NCI-H2081 (cell line): ENCODE measurements at regions not wholly inside any gene's neighbourhood (a gene's known extent, or its start where the extent isn't known, plus 50 kb on each side); places are given as distances from the start of the nearest gene placed in this dataset.
"Not testable (repeated sequence)": the region's sequence is repeated elsewhere in the genome, so short reads cannot be mapped to it uniquely, and the experiment has no call there.

Experiments used
- DNase-seq, 2 experiments: peaks; one replicate each; lab custom pipeline; 2025; lab: John Stamatoyannopoulos, UW

DNA sequence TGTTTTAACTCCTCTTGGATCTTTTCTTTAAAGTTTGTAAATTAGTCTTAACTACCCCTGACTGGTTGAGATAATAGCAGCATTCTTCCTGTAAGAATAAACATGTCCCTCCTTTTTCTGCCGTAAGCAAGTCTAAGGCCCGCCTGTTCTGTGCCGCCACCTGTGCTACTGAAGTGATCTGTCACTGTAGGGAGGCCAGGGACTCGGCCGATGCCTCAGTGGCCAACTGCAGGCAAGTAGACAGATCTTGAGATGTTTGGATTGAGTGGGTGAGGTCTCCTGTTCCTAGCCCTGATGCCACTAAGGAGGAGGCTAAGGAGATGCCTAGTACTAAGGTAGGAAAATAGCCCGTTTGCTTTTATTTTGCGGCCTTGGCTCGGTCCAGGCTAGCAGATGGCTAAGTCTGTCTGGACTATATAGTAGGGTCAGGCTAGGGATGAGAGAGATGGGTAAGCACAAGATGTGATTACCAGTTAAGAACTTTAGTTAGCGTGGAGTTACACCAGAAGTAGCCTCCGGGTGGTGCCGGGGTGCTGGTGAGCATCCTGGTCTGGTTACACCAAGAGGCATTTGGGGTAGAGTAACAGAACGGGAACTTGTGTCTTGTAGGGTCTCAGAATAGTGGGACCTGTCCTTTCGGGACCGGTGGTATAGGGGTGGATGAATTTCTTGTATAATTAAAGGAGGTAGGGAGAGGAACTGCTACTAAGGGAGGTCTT lies 584.2 kb downstream of the SUCLG1 start:
- no peak for DNase-seq

GRCh38 chr2:83874066-83874465 lies 585.0 kb downstream of the SUCLG1 start:
- no peak for DNase-seq

- DNase-seq: no peak
Observed at GRCh38 chr2:83873110-83873509, 586.0 kb downstream of the SUCLG1 start.

DNA sequence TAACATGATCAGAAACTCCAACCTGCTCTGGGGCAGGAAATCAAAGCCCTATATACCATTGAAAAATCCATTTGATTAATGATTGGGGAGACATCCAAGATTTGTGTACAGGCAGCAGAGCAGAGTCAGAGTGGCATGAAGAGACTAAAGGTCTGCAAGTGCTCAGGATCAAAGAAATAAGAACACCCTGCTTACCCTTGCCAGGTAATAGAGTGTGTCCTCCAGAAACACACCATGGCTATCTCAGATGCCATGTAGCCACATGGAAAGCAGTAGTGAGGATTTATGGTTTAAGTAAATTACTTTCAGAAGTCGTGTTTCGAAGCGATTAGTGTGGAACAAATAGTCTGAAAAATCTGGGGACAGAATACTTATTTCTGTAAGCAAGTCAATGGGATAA lies 592.9 kb downstream of the SUCLG1 start:
- DNase-seq: no peak

DNA sequence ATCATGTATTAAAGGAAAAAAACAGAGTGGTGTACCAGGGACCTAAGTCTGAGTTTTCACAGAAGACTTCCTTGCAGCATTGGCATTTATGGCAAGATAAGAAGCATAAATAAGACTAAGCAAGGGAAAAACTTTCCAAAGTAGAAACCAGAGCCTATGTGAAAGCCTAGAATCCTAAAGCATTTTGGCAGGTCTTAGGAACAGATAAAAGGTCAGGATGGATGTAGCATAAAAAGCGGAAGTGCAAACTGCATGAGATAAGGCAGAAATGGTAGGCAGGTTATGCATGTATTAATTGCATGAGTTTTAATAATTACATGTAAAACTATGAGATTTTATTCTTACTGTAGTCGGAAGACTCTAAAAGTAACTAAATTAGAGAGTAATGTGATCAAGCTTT lies 596.5 kb downstream of the SUCLG1 start:
- DNase-seq: no peak

DNA sequence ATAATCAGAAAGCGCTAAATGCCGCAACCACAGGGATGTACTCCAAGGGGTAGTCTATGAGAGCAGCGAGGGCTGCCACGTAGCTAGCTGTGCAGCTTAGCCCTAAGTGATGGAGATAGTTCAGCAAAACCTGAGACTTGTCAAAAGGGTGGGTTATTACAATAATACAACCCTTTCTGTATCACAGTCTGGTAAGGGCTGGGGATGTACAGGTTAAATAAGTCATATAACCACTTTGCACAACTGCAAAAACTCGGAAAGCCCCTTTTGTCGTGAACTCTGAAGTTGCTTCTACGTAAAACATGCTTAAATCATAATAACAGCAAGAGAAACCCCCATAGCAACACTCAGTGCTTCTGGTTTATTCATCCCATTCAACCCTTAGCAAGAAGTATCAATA lies 598.8 kb downstream of the SUCLG1 start:
- no peak for DNase-seq

DNA sequence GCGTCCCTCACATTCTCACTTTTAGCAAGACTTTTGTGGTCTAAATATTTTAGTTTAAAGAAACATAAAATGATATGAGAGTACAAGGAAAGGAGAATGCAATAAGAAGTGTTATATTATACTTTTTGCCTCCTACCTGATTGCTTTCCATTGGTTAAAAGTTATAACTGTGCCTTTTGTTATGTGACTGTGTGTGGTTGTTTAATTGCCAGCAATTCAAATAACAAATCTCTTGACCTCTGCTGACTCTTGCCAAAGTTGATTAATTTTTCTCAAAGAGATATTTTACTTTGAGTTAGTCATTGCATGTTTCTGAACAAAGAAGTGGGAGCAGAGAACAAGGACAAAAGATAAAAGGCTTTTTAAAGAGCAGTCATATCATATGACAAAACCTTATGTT lies 599.5 kb downstream of the SUCLG1 start:
- no peak for DNase-seq

- DNase-seq: no peak
Observed at GRCh38 chr2:83851066-83851465, 608.0 kb downstream of the SUCLG1 start.

GRCh38 chr2:83850071-83850725 lies 608.9 kb downstream of the SUCLG1 start:
- no peak for DNase-seq

- no peak for DNase-seq
Observed at GRCh38 chr2:83844490-83844889, 614.6 kb downstream of the SUCLG1 start.

- no peak for DNase-seq
Observed at GRCh38 chr2:83842421-83842820, 616.7 kb downstream of the SUCLG1 start.

GRCh38 chr2:83837823-83838222 lies 621.3 kb downstream of the SUCLG1 start:
- DNase-seq: no peak

DNA sequence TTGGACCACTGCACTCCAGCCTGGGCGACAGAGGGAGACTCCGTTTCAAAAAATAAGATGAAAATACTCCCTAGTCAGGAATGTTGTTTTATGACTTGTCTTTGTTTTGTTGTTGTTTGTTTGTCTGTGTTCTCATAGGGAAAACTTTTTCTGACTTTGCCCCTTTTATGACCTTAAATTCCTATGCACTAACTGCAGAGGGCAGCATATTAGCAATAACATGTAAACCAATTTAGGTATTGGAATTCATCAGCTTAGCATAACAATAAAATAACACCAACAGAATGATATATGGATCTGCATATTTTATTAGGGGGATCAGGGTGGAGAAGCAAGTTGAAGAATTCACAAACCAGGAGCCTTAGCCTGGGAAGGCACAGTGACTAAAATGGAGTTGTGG lies 631.5 kb downstream of the SUCLG1 start:
- no peak for DNase-seq

- no peak for DNase-seq
Observed at GRCh38 chr2:83826577-83826976, 632.5 kb downstream of the SUCLG1 start.

DNA sequence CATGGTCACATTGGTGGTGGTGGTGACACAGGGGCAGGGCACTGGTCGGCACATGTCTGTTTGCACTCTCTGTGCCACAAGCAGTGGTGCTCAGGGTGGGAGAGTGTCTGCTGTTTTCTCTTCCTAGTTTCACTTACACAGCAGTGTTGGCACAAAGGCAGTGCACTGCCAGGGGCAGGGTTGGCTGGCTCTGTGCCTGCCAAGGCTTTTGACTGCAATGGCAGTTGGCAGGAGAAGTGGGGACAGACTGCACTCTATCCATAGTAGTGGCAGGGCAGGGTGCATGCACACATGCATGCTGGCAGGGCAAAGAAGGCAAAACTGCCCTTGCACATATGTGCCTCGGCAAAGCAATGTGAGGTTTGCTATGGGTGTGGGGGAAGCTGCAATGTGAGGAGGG lies 635.9 kb downstream of the SUCLG1 start:
- DNase-seq: no peak

- no peak for DNase-seq
Observed at GRCh38 chr2:83817511-83817910, 641.6 kb downstream of the SUCLG1 start.

DNA sequence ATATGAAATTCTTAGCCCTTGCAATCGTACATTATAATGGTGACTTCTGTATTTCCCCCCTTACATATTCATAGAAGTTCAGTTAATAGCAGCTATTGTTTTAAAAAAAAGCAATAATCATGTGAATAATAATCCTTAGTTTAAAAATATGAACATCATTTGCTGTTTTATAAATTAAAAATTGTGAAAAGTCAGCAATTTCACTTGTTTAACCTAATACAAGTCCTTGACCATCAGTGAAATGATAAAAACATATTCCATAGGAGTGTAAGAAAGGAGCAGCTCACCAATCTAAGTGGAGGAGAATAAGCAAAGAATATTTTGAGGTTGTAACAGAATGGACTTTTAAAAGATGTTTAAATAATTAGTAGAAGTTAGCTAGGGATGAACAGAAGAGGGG lies 650.2 kb downstream of the SUCLG1 start:
- no peak for DNase-seq

DNA sequence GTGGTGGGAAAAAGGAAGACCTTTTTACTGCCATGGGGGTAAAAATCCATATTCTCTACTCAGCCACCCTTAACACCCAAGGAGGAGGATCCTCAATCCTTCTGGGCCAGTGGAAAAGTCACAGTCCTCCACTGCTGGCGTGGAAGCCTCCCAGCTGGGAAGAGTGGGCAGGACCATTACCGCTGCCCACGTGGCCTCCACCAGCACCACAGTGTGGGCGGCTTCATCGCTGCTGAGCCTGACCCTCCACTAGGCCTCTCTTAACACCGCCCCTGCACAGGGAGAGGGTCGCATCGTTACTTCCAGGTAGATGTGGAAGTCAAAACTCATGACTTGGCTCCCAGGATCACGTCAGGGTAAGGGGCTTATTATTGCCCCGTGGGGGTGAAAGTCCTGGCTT lies 656.5 kb downstream of the SUCLG1 start:
- no peak for DNase-seq

GRCh38 chr2:83795777-83796176 lies 663.3 kb downstream of the SUCLG1 start:
- no peak for DNase-seq

DNA sequence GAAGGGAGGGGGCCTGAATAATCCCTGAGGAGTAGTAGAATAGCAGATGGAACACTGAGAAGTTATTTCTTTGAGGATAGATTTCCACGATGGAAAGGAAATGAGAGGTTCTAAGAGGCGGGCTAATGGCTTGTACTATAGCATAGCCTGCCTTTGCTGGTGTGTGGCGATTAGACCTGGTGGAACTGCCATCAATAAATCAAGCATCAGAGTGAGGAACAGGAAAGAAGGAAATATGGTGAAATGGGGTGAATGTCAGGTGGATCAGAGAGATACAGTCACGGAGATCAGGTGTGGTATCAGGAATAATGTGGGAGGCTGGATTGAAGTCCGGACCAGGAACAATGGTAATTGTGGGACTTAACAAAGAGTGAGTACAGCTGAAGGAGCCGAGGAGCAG lies 668.6 kb downstream of the SUCLG1 start:
- not testable (repeated sequence) for DNase-seq

GRCh38 chr2:83789674-83790073 lies 669.4 kb downstream of the SUCLG1 start:
- not testable (repeated sequence) for DNase-seq

DNA sequence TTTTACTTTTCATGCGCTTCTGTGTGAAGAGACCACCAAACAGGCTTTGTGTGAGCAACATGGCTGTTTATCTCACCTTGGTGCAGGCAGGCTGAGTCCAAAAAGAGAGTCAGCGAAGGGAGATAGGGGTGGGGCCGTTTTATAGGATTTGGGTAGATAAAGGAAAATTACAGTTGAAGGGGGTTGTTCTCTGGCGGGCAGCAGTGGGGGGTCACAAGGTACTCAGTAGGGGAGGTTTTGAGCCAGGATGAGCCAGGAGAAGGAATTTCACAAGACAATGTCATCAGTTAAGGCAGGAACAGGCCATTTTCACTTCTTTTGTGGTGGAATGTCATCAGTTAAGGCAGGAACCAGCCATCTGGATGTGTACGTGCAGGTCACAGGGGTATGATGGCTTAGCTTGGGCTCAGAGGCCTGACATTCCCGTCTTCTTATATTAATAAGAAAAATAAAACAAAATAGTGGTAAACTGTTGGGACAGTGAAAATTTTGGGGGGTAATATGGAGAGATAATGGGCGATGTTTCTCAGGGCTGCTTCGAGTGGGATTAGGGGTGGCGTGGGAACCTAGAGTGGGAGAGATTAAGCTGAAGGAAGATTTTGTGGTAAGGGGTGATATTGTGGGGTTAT lies 670.0 kb downstream of the SUCLG1 start:
- not testable (repeated sequence) for DNase-seq

GRCh38 chr2:83787189-83787588 lies 671.9 kb downstream of the SUCLG1 start:
- DNase-seq: no peak
